ENCODE measurements at regions not wholly inside any gene's neighbourhood (a gene's known extent, or its start where the extent isn't known, plus 50 kb on each side); places are given as distances from the start of the nearest gene placed in this dataset.

DNA sequence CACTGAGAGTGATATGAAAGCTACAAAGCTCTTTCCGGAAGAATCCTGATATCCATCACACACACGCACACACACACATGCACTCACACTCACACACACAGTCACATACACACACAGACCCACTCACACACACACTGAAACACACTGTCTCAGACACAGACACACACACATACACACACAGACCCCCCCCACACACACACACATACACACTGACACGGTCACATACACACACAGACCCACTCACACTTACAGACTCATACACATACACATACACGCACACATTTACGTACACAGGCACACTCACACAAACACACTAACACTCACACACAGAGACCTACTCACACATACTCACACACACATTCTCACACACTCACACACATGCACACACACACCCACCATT is 58.6 kb downstream of the LIG4 start:
- no peak for DNase-seq

DNA sequence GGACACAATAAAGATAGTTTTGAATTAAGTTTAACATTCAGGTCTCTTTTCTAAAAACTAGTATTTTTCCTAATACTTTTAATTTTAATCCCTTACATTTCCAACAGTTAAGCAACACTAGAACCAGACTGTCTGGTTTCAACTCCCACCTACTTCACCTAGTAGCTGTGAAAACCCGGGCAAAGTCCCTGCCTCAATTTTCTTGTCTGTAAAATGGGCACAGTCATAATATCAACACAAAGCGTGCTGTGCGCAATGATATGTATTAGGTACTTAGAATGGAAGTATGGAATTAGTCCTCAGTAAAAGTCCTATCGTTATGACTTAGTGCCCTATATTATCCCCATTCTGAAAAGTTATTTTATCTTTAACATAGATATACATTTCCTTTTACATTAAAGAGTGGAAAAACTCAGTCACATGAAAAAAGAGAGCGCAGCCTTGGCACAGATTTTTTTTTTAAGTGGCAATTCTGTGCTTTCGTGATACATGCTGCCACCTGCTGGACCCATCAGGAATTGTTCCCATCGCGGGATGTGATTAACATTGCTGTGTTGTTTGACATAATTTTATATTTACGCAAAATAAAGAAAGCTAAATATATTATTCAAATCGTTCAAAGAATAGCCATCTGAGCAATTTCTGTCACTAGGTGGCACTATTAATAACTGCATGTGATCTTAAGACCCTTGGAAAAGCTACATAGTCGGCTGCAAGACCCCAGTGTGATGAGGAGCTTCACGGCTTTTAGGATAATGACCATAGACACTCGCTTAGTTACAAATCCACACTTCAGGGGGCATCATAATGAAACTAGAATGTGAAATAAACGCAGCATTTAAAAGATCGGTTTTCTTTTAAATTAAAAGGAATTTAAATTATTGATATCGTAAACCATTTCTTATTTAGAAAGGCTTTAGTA is 59.9 kb downstream of the LIG4 start:
- DNase-seq, result peak; percentile 64

DNA sequence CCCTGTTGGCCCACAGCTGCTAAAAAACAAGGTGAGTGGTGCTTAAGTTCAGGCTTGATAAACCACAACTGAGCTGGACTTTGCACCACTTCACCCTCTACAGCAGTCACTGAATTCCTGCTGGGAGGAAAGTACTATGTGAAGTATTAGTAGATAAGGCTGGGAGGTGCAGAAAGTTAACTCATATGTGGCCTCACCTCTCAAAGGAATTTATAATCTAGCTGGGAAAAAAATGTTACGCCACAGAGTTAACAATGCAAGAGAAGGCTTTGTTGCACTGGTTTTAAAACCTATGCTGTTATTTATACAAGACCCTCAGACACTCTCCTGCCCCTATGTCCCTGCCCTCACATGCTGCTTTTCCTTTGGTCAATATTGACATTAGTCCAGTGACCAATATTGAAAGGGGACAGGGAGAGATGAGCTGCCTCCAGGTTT is 60.9 kb downstream of the LIG4 start:
- DNase-seq, result no peak

DNA sequence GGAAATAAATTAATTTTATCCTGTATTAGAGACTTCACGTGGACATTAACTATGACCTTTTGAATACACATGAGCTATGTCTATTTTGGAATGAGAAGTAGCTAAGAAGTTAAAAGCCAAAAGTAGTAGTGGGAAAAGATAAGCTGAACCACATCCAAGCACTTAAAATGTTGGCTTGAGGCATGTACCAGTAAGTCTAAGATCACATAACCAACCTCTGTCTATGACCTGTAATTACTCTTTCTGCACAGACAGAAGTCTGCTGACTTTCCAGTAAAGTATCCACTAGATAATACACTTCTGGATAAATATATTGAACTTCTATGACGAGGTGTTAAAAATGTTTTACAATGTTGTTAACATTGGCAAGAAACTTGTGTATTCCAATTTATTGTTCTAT is 68.7 kb downstream of the LIG4 start:
- no peak for DNase-seq

DNA sequence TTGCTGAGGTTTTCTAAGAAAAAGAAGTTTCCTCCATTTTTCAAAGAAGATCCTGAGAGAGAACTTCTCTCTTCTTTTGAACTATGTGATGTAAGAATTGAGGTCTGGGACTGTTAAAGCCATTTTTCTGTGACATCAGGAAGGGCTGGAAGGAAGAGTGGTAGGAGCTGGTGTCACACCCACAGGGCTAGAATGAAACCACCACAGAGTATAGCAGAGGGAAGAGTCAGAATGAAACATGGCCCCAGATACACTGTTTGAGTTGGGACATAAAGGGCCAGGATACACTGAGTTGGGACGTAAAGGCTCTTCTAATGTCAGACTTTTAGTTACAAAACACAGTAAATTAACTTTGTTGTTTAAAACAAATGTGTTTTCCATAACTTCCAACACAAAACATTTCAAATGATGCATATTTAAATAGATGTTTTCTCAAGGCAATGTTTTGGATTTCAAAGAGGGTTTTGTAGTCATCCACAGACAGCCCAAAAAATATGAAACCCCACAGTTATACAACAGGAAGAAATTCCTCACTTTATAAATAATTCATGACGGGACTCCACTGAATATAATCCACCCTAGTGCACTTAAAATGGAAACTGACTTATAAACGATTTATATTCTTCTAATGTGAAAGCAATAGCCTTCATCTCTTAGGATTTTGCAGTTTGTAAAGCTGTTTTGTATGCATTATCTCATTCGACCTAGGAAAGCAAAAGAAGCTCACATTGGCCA is 72.5 kb downstream of the LIG4 start:
- no peak for DNase-seq

DNA sequence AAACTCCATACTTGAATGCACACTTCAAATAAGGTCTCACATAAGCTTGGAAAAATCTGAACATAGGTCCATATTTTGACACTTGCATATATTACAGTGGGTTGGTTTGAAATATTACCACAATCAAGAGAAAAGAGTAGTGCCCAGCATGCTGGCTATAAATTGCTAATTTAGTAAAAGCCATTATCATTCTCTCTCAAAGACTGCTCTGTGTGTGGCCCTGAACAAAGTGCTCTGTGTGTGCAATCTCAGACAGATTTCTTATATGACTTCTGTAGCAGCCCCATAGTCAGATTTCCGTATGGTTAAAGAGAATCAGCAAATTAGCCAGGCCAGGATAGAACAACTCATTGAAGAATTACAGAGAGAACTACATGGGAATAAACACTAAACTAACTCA is 78.2 kb downstream of the LIG4 start:
- no peak for DNase-seq

DNA sequence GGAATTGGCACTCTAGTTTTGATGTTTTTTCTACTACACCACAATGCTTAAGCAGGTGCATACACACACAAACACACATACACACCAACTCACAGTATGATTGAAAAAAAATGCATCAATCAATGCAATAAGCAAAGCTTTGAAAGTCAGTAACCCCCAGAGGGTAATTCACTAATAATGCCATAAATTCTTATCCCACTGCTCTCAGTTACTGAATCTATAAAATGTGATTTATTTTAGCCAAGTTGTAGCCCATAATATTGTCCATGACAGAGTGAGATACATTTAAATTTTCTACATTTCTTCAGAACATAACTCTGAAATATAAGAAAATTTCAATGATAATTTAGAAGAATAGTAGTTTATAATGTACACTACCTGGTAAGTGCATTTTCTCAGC is 87.9 kb downstream of the LIG4 start:
- DNase-seq, result no peak

DNA sequence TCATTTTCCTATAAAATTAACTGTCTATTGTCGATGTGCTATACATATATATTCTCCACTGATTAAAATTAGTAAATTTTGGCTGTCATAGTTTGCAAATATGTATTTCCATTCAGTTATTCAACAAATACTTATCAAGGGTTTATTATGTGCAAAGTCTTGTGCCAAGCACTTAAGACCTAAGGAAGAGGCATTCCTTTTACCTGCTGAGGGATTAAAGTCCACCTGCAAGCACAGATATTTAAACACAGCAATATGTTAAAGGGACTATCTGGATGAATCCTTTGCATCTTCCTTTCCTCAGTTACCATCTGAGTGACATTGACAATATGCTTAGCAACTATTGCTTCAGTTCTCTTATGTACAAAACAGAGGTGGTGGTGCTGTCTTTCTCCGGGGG is 89.3 kb downstream of the LIG4 start:
- DNase-seq, result no peak

DNA sequence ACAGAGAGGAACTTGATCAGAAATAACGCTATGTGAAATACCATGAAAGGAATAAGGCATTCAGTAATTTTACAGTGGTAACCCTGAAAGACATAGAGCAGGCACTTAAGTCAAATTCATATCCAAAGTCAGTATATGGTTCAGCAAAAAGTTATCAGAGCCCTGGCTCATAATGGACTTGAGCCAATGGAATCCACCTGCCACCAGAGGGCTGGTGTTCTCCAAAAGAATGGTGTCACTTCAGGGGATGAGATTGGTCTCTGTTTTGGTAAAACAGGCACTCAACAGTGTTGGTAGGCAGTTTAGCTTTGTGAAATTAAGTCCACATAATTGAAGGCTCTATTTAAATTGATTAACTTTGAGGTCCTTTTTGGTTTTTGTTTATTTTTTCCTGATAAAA is 93.9 kb downstream of the LIG4 start:
- DNase-seq, result no peak

DNA sequence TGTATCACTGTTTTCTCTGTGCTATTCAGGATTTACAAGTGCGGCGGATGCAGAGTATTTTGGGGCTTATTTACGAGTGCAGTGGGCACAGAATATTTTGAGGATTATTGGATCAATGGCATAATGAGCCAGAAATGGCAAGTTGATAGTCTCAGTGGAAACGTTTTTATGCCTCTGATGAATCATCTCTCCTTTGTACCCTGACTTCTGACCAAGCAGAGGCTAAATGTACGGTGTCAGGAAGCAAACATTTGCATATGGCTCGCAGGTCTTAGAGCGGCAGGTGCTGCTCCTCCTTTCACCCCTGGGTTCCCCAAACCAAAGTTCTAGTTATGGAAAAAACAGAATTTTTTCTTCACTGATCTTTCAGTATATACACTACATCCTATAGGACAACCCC is 94.5 kb downstream of the LIG4 start:
- DNase-seq, result no peak

DNA sequence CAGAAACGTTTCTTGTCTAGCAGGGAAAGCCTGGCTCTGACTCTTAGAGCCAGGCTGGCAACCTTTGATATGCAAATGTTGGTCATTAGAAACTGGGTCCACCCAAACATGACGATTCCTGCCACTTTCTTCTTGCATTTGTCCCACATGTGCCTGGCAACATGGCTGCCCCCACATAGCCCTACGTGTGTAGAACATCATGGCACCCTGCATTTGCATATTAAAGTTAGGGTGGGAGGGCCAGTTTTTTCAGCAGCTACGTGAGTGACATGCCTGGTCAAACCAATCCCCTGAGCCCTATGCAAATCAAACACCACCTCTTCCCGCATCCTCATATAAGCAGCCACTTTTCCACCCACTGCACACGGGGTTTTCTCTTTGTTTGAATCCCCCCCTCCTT is 95.0 kb downstream of the LIG4 start:
- DNase-seq, result no peak

DNA sequence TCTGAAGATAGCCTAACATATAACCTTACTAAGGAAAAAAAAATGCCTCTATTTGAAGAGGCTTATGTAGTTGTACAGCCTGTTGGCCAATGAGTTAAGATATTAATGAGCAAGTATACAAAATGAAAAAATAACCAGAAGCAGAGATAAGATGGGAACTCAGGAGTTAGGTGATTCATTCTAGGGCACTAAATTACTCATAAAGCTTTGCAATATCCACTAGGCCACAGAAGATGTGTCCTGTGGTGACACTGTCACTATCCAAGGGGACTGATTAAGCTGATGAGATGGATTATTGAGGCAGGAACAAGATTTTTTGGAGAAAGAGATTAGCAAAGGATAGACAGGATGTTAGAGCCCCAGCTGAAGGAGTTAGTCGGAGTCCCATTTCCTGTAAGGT is 99.6 kb downstream of the LIG4 start:
- DNase-seq, result no peak

DNA sequence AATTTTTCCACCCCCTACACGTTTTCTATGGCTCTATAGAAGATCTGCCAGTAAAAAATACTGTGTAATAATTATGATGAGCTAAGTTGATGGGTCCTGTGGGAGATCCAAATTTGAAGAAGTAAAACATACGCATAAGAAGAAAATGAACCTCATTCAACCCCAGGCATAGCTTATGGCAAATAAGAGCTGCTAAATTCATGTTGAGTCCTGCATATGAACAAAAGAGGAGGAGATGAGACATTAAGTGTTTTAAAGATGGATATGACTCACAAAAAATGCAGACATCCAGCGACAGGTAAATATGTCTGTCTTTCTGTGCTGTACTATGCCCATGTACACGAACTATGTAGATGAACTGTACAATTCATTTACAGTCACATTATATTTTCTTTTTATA is 101.9 kb downstream of the LIG4 start:
- DNase-seq, result no peak

DNA sequence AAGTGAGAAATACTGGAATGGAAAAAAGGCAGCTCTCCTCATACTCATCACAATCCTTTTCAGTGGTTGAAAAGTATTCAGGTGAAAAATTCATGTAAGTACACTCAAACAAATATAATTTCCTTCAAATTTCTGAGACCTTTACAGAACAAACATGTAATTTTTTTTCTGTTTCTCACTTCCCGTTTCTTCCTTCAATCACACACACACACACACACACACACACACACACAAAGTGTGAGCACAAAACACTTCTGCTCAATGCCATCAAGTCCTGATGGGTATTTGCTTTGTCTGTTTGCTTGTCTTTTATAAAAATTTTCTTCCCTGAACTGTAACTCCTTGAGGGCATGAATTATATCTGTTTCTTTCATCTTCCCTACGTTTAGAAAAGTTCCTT is 110.6 kb downstream of the LIG4 start:
- DNase-seq, result no peak

DNA sequence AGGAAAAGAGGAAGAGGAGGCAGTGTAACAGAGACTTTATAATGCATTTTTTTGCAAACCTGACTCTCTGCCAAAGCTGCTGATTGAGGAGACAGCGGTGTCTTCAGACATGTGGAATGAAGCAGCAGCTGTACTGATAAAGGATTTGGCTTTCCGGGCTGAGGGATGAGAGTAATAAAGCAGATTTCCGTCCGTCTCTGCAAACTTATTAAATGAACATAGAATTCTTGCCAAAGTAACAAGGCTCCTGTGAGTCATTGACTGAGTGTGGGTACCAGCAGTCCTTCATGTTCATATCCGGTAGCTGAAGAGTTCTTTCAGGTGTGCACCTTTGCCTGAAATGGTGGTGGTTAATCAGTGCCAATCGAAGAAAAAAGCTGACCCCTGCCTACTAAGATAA is 112.6 kb downstream of the LIG4 start:
- DNase-seq, result no peak

DNA sequence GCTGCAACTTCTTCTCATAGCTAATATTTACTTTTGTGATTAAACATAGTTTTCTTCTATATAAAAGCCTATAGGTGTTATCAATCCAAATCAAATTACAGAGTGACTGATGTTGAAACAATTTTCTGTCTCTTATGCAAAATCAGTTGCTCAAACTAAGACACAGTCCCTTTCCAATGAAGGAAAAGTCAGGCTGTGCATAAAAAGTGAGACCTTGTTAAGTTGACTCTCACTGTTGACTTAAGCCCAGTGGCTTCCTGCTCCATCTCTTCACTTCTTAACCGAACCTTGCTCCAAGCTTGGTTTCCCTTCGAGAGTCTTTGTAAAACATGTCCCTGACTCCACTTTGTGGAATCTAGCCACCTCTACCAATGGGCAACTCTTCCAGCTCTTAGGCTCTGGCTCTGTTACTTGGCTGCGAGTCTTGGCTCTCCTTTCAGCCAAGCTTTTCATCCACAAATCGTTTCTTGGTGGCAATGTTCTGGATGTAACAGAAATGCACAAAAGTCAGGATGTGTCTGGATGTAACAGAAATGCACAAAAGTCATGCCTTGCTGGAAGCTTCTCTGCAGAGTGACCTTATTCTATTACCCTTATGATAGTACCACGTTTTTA is 118.9 kb downstream of the LIG4 start:
- no peak for DNase-seq

DNA sequence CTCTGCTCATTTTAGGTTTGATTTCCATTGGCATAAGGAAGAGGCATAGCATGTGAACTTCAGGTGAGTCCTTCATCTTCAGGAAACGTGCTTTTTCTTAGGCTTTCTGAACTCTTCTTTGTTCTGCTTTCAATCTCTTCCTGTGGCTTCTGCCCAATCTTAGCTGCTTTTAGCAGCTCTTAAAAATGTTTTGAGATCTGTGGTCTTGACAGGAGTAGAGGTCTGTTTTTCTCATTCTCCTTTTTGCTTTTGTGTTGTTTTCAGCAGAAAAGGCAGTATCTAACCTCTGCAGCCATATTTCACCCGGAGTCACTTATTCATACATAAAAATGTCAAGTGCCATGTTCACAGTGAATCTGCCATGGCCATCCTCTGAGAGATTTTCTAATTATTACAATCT is 120.3 kb downstream of the LIG4 start:
- no peak for DNase-seq

DNA sequence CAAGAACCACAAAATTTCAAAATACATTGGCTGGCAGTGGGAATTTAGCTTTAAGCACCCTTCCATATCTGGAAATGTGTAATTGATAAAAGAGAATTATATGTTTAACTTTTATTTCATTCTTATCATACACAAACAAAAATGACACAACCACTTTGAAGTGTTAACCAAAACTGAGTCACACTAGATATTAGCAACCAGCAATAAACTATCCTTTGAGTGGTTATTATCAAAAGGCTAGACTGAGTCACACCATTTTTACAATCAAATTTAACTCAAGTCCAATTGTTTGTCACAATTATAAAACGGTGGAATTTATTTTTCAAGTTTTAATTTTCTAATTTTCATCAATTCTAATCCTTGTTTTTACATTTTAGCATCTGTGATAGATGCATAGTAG is 121.7 kb downstream of the LIG4 start:
- DNase-seq, result no peak

DNA sequence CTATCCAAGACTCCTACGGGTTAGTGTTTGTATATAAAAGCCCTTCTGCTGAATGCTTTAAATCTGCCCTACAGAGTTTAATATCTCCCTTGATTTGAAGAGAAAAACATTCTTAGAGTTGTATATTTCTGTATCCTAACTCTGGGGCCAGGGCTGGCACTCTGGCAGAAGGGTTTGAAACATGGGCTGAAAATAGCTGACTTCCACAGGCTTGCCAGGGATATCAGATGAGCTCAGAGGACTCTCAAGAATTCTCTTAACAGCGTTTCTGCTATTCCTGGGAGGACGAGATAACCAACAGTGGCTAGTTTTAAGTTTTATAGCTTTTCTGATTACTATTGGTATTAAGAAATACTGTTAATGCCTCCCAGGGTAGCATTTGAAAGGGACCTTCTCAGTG is 127.5 kb downstream of the LIG4 start:
- no peak for DNase-seq

DNA sequence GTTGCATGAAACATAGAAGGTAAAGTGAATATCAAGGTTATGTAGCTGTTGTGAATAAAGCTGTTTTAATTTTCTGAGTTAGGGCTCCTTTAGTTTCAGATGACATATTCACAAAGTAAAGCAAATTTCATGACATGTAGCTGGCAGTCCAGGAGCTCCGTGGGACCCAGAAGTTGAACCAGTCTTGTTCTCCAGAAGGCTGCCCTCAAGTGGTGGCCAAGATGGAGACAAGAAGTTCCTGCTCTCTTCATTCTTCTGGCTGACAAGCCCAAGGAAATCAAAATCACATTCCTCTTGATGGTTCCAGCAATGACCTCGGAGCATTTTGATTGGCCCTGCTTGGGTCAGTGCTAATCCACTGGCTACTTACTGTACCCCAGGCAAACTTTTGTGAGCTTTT is 128.7 kb downstream of the LIG4 start:
- no peak for DNase-seq

DNA sequence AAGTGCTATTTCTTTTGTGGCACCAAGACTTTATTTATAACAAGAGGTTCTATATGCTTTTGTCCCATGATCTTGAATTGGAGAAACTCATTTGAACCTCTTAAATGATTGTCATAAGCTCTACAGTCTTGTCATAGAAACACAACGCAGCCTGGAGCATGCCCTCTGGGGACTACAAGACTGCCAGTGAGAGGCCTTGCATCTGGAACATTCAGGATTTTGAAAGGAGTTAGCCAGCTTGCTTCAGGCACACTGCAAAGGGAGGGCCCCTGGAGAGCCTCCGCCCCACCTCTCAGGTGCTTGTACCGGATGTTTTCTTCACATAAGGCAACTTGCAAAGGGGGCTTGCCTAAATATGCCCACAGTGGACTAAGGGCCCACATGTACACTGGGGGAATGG is 130.5 kb downstream of the LIG4 start:
- no peak for DNase-seq

DNA sequence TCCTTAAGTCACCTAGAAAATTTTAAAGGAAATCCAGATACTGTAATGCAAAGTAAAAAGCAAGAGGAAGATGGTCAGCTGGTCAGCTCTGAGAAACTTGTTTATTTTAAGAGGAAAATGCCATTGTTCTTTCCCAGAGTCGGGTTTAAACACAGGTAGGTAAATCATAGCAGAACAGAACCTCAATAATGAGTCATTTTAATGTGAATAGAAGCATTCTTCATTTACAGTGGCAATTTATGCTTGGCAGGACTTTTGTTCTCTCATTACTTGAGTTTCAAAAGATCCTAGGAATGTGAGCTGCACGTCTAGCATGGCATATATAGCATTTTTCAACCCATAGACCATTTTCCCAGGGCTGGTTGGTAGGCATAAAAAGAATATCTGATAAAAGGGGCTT is 132.3 kb downstream of the LIG4 start:
- DNase-seq, result no peak

DNA sequence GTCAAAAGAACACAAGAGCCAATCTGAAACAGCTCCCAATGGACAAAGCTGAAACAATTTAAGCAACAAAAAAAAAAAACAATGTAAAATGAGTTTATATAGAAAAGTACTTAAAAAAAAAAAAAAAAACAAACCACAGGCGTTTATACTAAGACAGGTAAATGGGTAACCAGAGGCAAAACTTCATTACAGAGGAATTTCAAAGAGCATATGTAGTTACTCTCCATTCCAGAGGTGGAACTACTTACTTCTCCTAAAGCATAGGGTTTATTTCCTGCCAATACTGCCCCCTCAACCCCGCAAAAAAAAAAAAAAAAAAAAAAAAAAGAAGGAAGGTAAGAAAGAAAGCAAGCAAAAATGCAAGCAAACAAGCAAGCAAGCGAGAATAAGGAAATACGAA is 132.9 kb downstream of the LIG4 start:
- no peak for DNase-seq

DNA sequence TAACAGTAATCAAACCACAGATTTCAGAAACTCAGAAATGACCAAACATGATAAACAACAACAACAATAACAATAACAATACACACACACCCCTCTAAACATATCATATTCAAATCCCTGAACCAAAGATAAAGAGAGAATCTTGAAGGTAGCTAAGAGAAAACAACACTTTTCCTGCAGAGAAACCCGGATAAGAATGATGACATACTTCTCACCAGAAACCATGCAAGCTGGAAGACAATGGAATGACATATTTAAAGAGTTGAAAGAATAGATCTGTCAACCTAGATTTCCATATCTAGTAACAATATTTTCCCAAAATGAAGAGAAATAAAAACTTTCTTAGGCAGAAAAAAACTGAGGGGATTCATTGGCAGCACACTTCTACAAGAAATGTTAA is 138.1 kb downstream of the LIG4 start:
- no peak for DNase-seq
